OCI-LY1 (cell line): ENCODE measurements at regions not wholly inside any gene's neighbourhood (a gene's known extent, or its start where the extent isn't known, plus 50 kb on each side); places are given as distances from the start of the nearest gene placed in this dataset.

Source experiments
- H2AFZ ChIP-seq: fragments of 200-600 bp; sonication (generic), shearing (Covaris generic); 2 replicates; pipeline ENCODE4 v1.6.0; 2014; ENCODE audit warnings: antibody characterized with exemption, mild to moderate bottlenecking, low read length
- H3F3A ChIP-seq: fragments of 200-600 bp; sonication (generic), shearing (Covaris generic); 2 replicates; pipeline ENCODE4 v1.6.0; 2014; ENCODE audit warnings: mild to moderate bottlenecking, antibody characterized with exemption, low read length, moderate library complexity; ENCODE audit not compliant: insufficient read depth
- H3K27ac ChIP-seq: fragments of 200-600 bp; sonication (generic); 2 replicates; pipeline ENCODE4 v1.5.1; 2014; ENCODE audit warnings: low read length, mixed run types, mild to moderate bottlenecking, low read depth; ENCODE audit not compliant: poor library complexity, severe bottlenecking
- H3K27me3 ChIP-seq: fragments of 200-600 bp; sonication (generic); 2 replicates; pipeline ENCODE4 v1.6.0; 2014; ENCODE audit warnings: antibody characterized with exemption, mild to moderate bottlenecking, low read length, moderate library complexity; ENCODE audit not compliant: insufficient read depth
- H3K36me3 ChIP-seq: fragments of 200-600 bp; sonication (generic); 2 replicates; pipeline ENCODE4 v1.6.1; 2014; ENCODE audit warnings: mild to moderate bottlenecking, antibody characterized with exemption, low read length, moderate library complexity, mixed read lengths; ENCODE audit not compliant: insufficient read depth
- H3K4me1 ChIP-seq: fragments of 200-600 bp; sonication (generic); 2 replicates; pipeline ENCODE4 v1.5.1; 2014; ENCODE audit warnings: mild to moderate bottlenecking, low read length, moderate library complexity; ENCODE audit not compliant: insufficient read depth, severe bottlenecking
- H3K4me2 ChIP-seq: fragments of 200-600 bp; sonication (generic), shearing (Covaris generic); 2 replicates; pipeline ENCODE4 v1.6.1; 2014; ENCODE audit warnings: low read length
- H3K4me3 ChIP-seq: fragments of 200-600 bp; sonication (generic); 2 replicates; pipeline ENCODE4 v1.5.1; 2014; ENCODE audit warnings: low read length, low read depth, mild to moderate bottlenecking, mixed read lengths; ENCODE audit not compliant: poor library complexity, severe bottlenecking
- H3K79me2 ChIP-seq: fragments of 200-600 bp; shearing (Covaris generic); 2 replicates; pipeline ENCODE4 v1.6.1; 2016; ENCODE audit warnings: mixed run types, low read length, mixed read lengths; ENCODE audit not compliant: insufficient read depth
- H3K9ac ChIP-seq: fragments of 200-600 bp; sonication (generic), shearing (Covaris generic); 2 replicates; pipeline ENCODE4 v1.6.1; 2014; ENCODE audit warnings: mild to moderate bottlenecking, low read length, mixed read lengths
- H3K9me2 ChIP-seq: fragments of 200-600 bp; sonication (generic), shearing (Covaris generic); 2 replicates; pipeline ENCODE4 v1.6.1; 2014; ENCODE audit warnings: low read depth, mild to moderate bottlenecking, low read length, mixed read lengths
- H3K9me3 ChIP-seq: fragments of 200-600 bp; shearing (Covaris generic); 2 replicates; pipeline ENCODE4 v1.6.1; 2014; ENCODE audit warnings: low read length, mixed read lengths
- H4K20me1 ChIP-seq: fragments of 200-600 bp; sonication (generic), shearing (Covaris generic); 2 replicates; pipeline ENCODE4 v1.6.0; 2016; ENCODE audit warnings: mild to moderate bottlenecking, low read length; ENCODE audit not compliant: insufficient read depth
- CTCF ChIP-seq: fragments of 200-600 bp; sonication (generic), shearing (Covaris generic); IDR thresholded peaks from 2 replicates; pipeline ENCODE4 v1.5.1; 2017; ENCODE audit warnings: mild to moderate bottlenecking, antibody characterized with exemption, low read length, moderate library complexity, mixed read lengths
- EZH2 ChIP-seq: fragments of 200-600 bp; sonication (generic), shearing (Covaris generic); IDR thresholded peaks from 2 replicates; pipeline ENCODE4 v1.8.0; 2017; ENCODE audit warnings: borderline replicate concordance, mixed run types, mild to moderate bottlenecking, antibody characterized with exemption, low read length, moderate library complexity, mixed read lengths

GRCh38 chr9:2378266-2378665, 243.3 kb upstream of the VLDLR start:
- Histone ChIP-seq H3F3A (no peaks in the 10 kb centered on the region), H3K9me2 (no peaks in the 10 kb centered on the region), H2AFZ (no peak overlapping the region), H3K27me3 (no peaks in the 10 kb centered on the region), H3K4me2 (no peak overlapping the region), H3K4me1 (no peaks in the 10 kb centered on the region), H3K79me2 (no peaks in the 10 kb centered on the region), H3K9ac (no peak overlapping the region), H3K4me3 (no peak overlapping the region), H3K36me3 (no peaks in the 10 kb centered on the region), H3K9me3 (no peaks in the 10 kb centered on the region), H3K27ac (no peak overlapping the region), H4K20me1 (no peaks in the 10 kb centered on the region)
- no peak for TF ChIP-seq EZH2
- TF ChIP-seq CTCF = no peak

- H4K20me1 ChIP-seq = no peaks in the 10 kb centered on the region
- no peaks in the 10 kb centered on the region for H3K79me2 ChIP-seq
- no peak overlapping the region for H3K4me2 ChIP-seq
- H3K4me1 ChIP-seq = no peaks in the 10 kb centered on the region
- H3K27ac ChIP-seq = no peak overlapping the region
- H3K4me3 ChIP-seq = no peak overlapping the region
- no peak overlapping the region for H3K9ac ChIP-seq
- H3K36me3 ChIP-seq = no peaks in the 10 kb centered on the region
- no peaks in the 10 kb centered on the region for H3K27me3 ChIP-seq
- TF ChIP-seq EZH2 = no peak
- TF ChIP-seq CTCF = no peak
- no peaks in the 10 kb centered on the region for H3K9me3 ChIP-seq
- no peaks in the 10 kb centered on the region for H3K9me2 ChIP-seq
- no peak overlapping the region for H2AFZ ChIP-seq
- H3F3A ChIP-seq = no peaks in the 10 kb centered on the region
These were observed 242.8 kb upstream of the VLDLR start for GRCh38 chr9:2378816-2379215.

GRCh38 chr9:2384741-2385140, 236.8 kb upstream of the VLDLR start:
- Histone ChIP-seq H3K9ac (no peak overlapping the region), H3K4me2 (no peak overlapping the region), H2AFZ (no peak overlapping the region), H3F3A (no peaks in the 10 kb centered on the region), H3K9me3 (no peaks in the 10 kb centered on the region), H3K27ac (no peak overlapping the region), H3K27me3 (no peaks in the 10 kb centered on the region), H3K4me3 (no peak overlapping the region), H3K4me1 (no peaks in the 10 kb centered on the region), H3K79me2 (no peaks in the 10 kb centered on the region), H3K36me3 (no peaks in the 10 kb centered on the region), H3K9me2 (no peaks in the 10 kb centered on the region), H4K20me1 (no peaks in the 10 kb centered on the region)
- TF ChIP-seq CTCF (no peak), EZH2 (no peak)
